IMR-90 (cell line): ENCODE measurements at regions not wholly inside any gene's neighbourhood (a gene's known extent, or its start where the extent isn't known, plus 50 kb on each side); places are given as distances from the start of the nearest gene placed in this dataset.

Experiments used
- BHLHE40 ChIP-seq: fragments of 150-350 bp; IDR thresholded peaks from 2 replicates; pipeline ENCODE4 v1.6.1; 2016; ENCODE audit warnings: mild to moderate bottlenecking, low read depth, low read length
- CEBPB ChIP-seq: IDR thresholded peaks from 2 replicates; pipeline ENCODE4 v1.6.1; 2012; ENCODE audit warnings: low read depth, low read length, improper control_type of control experiment
- CHD1 ChIP-seq: IDR thresholded peaks from 2 replicates; pipeline ENCODE4 v1.6.1; 2012; ENCODE audit warnings: low read depth, low read length, improper control_type of control experiment
- MXI1 ChIP-seq: IDR thresholded peaks from 2 replicates; pipeline ENCODE4 v1.6.1; 2012; ENCODE audit warnings: low read depth, mild to moderate bottlenecking, low read length, moderate library complexity, borderline replicate concordance
- POLR2A ChIP-seq: IDR thresholded peaks from 2 replicates; pipeline ENCODE4 v1.6.1; 2012; ENCODE audit warnings: mild to moderate bottlenecking, low read depth, low read length
- RFX5 ChIP-seq: IDR thresholded peaks from 2 replicates; pipeline ENCODE4 v1.8.0; 2012; ENCODE audit warnings: low read depth, mild to moderate bottlenecking, low read length, moderate library complexity
- SMC3 ChIP-seq: fragments of 150-350 bp; IDR thresholded peaks from 2 replicates; pipeline ENCODE4 v1.6.1; 2016; ENCODE audit warnings: low read depth, mild to moderate bottlenecking, antibody characterized with exemption, low read length, moderate library complexity
- TF ChIP-seq, protein P1 (sequence below): conservative IDR thresholded peaks from 2 replicates; pipeline ENCODE4 v1.5.1; 2012; ENCODE audit warnings: mild to moderate bottlenecking, low read depth, low read length, improper control_type of control experiment
- TF ChIP-seq, protein P2 (sequence below): fragments of 150-350 bp; IDR thresholded peaks from 2 replicates; pipeline ENCODE4 v1.6.1; 2016; ENCODE audit warnings: low read depth, mild to moderate bottlenecking, low read length, moderate library complexity, borderline replicate concordance
- TF ChIP-seq, protein P3 (sequence below): fragments of 150-350 bp; IDR thresholded peaks from 2 replicates; pipeline ENCODE4 v1.6.1; 2017; ENCODE audit warnings: mild to moderate bottlenecking, antibody characterized with exemption, low read length, low read depth

DNA sequence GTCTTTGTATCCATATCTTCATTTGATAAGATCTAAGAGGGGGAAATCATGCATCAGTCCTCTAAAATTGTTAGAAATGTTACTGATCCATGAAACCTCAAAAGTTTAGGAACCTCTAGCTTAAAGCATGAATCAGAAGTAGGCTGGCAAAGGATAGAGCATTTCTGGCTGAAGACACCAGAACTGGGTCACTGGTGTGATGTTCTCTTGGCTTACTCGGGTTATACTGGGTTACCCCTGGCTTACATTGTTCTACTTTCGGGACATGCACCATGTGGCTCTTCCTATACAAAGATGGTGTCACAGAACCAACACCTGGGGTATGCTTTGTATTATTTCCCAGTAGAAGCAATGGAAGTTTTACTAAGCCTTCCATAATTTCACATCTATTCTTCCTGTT lies 83.2 kb upstream of the TNP1 start:
- TF ChIP-seq, protein P1, sequence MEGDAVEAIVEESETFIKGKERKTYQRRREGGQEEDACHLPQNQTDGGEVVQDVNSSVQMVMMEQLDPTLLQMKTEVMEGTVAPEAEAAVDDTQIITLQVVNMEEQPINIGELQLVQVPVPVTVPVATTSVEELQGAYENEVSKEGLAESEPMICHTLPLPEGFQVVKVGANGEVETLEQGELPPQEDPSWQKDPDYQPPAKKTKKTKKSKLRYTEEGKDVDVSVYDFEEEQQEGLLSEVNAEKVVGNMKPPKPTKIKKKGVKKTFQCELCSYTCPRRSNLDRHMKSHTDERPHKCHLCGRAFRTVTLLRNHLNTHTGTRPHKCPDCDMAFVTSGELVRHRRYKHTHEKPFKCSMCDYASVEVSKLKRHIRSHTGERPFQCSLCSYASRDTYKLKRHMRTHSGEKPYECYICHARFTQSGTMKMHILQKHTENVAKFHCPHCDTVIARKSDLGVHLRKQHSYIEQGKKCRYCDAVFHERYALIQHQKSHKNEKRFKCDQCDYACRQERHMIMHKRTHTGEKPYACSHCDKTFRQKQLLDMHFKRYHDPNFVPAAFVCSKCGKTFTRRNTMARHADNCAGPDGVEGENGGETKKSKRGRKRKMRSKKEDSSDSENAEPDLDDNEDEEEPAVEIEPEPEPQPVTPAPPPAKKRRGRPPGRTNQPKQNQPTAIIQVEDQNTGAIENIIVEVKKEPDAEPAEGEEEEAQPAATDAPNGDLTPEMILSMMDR, result no peak
- TF ChIP-seq MXI1 (no peak), POLR2A (no peak), SMC3 (no peak), RFX5 (no peak), CHD1 (no peak), CEBPB (no peak), BHLHE40 (no peak)
- TF ChIP-seq, protein P2, sequence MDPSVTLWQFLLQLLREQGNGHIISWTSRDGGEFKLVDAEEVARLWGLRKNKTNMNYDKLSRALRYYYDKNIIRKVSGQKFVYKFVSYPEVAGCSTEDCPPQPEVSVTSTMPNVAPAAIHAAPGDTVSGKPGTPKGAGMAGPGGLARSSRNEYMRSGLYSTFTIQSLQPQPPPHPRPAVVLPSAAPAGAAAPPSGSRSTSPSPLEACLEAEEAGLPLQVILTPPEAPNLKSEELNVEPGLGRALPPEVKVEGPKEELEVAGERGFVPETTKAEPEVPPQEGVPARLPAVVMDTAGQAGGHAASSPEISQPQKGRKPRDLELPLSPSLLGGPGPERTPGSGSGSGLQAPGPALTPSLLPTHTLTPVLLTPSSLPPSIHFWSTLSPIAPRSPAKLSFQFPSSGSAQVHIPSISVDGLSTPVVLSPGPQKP, result no peak
- TF ChIP-seq, protein P3, sequence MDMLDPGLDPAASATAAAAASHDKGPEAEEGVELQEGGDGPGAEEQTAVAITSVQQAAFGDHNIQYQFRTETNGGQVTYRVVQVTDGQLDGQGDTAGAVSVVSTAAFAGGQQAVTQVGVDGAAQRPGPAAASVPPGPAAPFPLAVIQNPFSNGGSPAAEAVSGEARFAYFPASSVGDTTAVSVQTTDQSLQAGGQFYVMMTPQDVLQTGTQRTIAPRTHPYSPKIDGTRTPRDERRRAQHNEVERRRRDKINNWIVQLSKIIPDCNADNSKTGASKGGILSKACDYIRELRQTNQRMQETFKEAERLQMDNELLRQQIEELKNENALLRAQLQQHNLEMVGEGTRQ, result no peak
